HG03175 (cell line): ENCODE measurements at regions not wholly inside any gene's neighbourhood (a gene's known extent, or its start where the extent isn't known, plus 50 kb on each side); places are given as distances from the start of the nearest gene placed in this dataset.

Experiments used
- ATAC-seq: cut with Tn5 transposase; IDR thresholded peaks from one replicate; pipeline ENCODE4 v1.9.1; 2021; ENCODE audit warnings: mild to moderate bottlenecking, moderate library complexity; ENCODE audit not compliant: unreplicated experiment

GRCh38 chr5:174850565-174851169 lies 126.3 kb downstream of the MSX2 start:
- ATAC-seq, result no peak

- ATAC-seq, result no peak
Measured at GRCh38 chr5:174849426-174849825, 125.0 kb downstream of the MSX2 start.

DNA sequence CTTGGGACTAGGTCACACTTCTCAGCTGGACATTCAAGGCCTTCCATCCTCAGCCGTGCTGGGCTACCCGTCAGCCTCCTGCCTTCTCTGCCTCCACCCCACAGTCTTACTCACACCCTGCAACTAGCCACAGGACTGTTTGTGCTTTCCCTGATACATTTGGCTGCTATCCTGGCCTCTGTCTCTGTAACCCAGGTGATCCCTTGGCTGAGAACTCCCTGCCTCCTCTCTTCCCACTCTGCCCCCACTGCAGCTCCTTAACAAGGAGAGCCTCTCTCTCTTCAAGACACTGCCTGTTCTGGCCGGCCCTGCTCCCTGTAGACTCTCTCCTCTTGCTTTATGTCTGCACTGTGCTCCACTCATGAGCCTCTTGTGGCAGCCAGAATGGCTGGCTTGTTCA lies 120.6 kb downstream of the MSX2 start:
- no peak for ATAC-seq

- ATAC-seq, result no peak
Measured at GRCh38 chr5:174843263-174844250, 119.2 kb downstream of the MSX2 start.

- no peak for ATAC-seq
Measured at GRCh38 chr5:174840435-174840834, 116.1 kb downstream of the MSX2 start.

DNA sequence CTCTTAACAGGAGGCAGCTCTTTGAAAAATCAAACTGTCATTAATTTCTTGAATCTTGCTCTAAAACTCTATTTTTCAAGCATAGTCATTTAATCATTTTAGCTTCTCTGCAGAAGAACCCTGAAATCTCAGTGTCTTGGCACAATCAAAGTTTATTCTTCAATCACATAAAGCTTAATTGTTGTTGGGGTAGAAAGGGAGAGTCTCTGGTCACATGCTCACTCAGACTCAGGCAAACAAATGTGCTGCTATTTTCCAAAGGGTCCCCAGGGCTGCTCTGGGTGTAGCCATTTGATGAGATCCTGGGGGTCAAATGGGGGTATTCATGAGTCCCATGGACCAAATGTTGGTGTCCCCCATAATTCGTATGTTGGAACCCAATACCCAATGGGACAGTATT lies 114.8 kb downstream of the MSX2 start:
- ATAC-seq, result no peak

GRCh38 chr5:174837919-174838902 lies 113.8 kb downstream of the MSX2 start:
- ATAC-seq, result no peak

GRCh38 chr5:174834081-174834480 lies 109.7 kb downstream of the MSX2 start:
- no peak for ATAC-seq

- no peak for ATAC-seq
Measured at GRCh38 chr5:174832811-174833210, 108.4 kb downstream of the MSX2 start.

DNA sequence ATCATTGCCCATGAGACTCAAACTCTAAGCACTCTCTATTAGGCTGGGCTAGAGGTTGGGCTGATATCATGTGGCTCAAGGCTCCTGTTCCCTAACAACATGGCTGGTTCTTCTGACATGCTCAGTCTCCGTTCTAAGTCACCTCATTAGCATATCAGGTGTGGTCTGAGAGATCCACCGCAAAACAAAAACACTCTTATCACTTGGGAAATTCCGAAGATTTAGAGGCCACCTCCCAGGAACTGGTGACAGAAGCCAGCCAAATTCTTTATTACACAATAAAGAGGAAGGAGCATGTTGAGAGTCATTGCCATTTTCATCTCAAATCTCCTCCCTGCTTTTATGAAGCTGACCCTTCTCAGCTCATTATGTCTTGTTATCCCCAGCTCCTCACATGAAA lies 107.6 kb downstream of the MSX2 start:
- ATAC-seq, result no peak

GRCh38 chr5:174831031-174831660 lies 106.8 kb downstream of the MSX2 start:
- ATAC-seq, result no peak

DNA sequence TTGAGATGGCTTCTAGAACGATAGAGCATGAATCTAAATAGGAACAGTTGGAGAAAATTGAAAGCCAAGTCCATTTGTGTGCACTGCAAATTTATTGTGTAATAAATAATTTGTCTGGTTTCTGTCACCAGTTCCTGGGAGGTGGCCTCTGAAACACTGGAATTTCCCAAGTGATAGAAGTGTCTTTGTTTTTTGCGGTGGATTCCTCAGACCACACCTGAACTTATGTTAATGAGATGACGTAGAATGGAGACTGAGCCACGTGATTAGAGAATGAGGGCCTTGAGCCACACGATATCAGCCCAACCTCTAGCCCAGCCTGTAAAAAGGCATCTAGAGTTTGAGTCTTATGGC lies 105.1 kb downstream of the MSX2 start:
- no peak for ATAC-seq

- ATAC-seq, result no peak
Measured at GRCh38 chr5:174828804-174829510, 104.6 kb downstream of the MSX2 start.

DNA sequence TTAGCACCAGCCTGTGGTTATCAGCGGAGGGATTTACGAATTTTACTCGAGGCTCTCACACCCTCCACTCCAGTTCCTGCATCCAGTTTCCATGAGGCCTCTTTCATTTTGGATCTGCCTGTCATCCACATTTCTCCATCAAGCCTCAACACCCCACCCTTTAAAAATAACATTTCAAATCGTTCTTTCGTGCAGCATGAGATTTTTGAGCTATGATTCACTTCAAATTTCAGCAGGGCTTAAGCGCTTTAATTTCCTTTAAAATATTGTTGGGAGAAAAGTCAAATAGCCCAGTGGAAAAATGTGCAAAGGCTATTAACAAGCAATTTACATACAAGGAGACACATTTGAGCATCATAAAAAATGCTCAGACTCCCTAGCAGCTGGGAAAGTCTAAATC lies 103.2 kb downstream of the MSX2 start:
- ATAC-seq, result no peak

GRCh38 chr5:174825587-174825986 lies 101.2 kb downstream of the MSX2 start:
- no peak for ATAC-seq

DNA sequence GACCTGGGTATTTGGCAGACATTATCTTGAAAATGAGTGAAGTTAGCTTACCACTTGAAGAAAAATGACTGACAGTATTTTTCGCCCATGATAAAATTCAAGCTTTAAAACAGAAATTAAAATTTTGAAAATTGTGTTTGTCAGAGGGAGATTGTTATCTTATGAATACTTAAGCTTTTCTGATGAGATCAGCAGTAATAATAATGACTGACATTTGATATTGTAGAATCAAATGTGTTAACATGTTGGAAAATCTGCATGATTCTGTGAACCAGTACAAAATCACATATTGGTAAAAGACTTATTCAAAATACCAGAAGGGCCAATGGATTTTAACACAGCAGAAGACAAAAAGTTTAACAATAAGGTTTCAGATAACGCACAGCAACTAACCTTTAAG lies 94.0 kb downstream of the MSX2 start:
- ATAC-seq, result no peak

GRCh38 chr5:174817610-174818009 lies 93.2 kb downstream of the MSX2 start:
- no peak for ATAC-seq

- no peak for ATAC-seq
Measured at GRCh38 chr5:174816858-174817257, 92.5 kb downstream of the MSX2 start.

DNA sequence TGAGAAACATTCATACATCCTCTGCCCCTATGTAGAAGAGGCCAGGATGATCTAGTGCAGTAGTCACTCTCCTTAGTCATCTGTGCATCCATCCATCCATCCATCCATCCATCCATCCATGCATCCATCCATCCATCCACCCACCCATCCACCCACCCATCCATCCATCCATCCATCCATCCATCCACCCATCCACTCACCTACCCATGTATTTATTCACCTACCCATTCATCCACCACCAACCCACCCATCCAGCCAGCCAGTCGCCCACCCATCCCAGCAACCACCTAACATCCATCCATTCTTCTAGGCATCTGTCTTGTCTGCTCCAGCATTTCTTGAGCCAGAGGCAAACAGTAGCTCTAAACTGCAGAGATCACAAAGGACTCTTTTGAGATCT lies 87.1 kb downstream of the MSX2 start:
- ATAC-seq, result no peak

DNA sequence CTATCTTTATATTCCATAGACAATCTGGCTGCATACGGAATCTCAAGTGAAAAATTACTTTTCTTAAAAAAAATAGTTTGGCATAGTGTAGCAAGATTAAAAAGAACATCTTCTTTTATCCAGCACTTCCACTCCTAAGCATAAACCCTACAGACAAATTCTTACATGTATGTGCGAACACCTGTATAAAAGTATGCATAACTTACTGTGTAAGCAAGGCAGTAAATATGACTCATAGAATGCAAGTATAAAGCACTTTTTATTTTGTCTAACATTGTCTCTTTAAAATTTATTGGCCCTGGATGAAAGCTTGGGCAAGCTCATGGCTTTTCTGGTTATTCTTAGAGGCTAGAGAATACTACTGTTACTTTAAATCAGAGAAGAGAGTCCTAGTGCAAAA lies 86.4 kb downstream of the MSX2 start:
- no peak for ATAC-seq
